ENCODE measurements at regions not wholly inside any gene's neighbourhood (a gene's known extent, or its start where the extent isn't known, plus 50 kb on each side); places are given as distances from the start of the nearest gene placed in this dataset.

- H3K9me3 ChIP-seq (ENCODE audit: low read length), result no peaks in the 10 kb centered on the region
- no peaks in the 10 kb centered on the region for H4K20me1 ChIP-seq (ENCODE audit: insufficient read depth, low read length)
- intact Hi-C loops (cut with micrococcal nuclease; ENCODE audit: unreplicated experiment), result no loop called here
- no peaks in the 10 kb centered on the region for H3K4me1 ChIP-seq (ENCODE audit: insufficient read depth, low read length, poor library complexity, severe bottlenecking)
- H2AFZ ChIP-seq (ENCODE audit: low read length), result no peak overlapping the region
- H3K36me3 ChIP-seq (ENCODE audit: insufficient read depth, low read length), result no peaks in the 10 kb centered on the region
- H3K27ac ChIP-seq (ENCODE audit: low read depth, low read length, poor library complexity, severe bottlenecking), result no peak overlapping the region
- ChIA-PET POLR2A (interaction anchor here (0.5 to 0.6 kb wide), 2 partner anchors 42 to 1489 kb away, joined by 3 read pairs; no protein-coding TSS in a partner anchor), CTCF (ENCODE audit: unreplicated experiment) (no interaction called here)
- H3K9me2 ChIP-seq (ENCODE audit: insufficient read depth, low read length), result no peaks in the 10 kb centered on the region
- BruUV-seq (replicated peaks), result no TSS peak
- no peak for TF ChIP-seq EZH2phosphoT487 (IDR thresholded peaks at IDR 0.05; ENCODE audit: borderline replicate concordance, low read depth, low read length)
- TF ChIP-seq, protein P1, sequence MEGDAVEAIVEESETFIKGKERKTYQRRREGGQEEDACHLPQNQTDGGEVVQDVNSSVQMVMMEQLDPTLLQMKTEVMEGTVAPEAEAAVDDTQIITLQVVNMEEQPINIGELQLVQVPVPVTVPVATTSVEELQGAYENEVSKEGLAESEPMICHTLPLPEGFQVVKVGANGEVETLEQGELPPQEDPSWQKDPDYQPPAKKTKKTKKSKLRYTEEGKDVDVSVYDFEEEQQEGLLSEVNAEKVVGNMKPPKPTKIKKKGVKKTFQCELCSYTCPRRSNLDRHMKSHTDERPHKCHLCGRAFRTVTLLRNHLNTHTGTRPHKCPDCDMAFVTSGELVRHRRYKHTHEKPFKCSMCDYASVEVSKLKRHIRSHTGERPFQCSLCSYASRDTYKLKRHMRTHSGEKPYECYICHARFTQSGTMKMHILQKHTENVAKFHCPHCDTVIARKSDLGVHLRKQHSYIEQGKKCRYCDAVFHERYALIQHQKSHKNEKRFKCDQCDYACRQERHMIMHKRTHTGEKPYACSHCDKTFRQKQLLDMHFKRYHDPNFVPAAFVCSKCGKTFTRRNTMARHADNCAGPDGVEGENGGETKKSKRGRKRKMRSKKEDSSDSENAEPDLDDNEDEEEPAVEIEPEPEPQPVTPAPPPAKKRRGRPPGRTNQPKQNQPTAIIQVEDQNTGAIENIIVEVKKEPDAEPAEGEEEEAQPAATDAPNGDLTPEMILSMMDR (conservative IDR thresholded peaks at IDR 0.05; ENCODE audit: low read length), result no peak
- H3K4me2 ChIP-seq (ENCODE audit: low read length), result no peak overlapping the region
- H3K79me2 ChIP-seq (ENCODE audit: insufficient read depth, low read depth, low read length), result no peaks in the 10 kb centered on the region
- H3K4me3 ChIP-seq (ENCODE audit: low read depth, low read length, poor library complexity, severe bottlenecking), result no peak overlapping the region
- DNase-seq (ENCODE audit: low spot score), result no peak
Measured at GRCh38 chr3:18279226-18279737, 145.9 kb downstream of the SATB1 start.

DNA sequence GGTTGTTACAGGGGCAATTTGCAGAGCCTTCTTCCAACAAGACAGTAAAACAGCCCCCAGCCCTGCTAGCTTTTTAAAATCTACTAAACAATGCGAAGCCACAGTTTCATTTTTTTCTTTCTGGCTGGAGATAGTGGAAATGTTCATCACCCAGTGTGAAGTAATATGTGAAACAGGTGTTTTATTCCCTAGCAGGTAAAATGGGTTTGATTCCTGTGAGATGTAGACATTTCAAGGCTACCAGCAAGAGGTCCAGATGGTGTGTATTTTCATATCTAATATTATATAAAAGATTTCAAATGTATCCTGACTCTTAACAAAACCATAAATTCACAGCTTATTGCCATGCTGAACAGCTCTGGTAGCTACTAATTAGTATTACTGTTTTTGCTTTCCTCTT is 160.3 kb downstream of the SATB1 start:
- ChIA-PET POLR2A (interaction anchor here (0.6 to 2.1 kb wide), 6 partner anchors 14 to 179 kb away, joined by 3 to 10 read pairs (median 4); no protein-coding TSS in a partner anchor), CTCF (ENCODE audit: unreplicated experiment) (no interaction called here)
- H3K79me2 ChIP-seq (ENCODE audit: insufficient read depth, low read depth, low read length), result no peaks in the 10 kb centered on the region
- no peak overlapping the region for H3K27ac ChIP-seq (ENCODE audit: low read depth, low read length, poor library complexity, severe bottlenecking)
- H4K20me1 ChIP-seq (ENCODE audit: insufficient read depth, low read length), result no peaks in the 10 kb centered on the region
- no peak overlapping the region for H3K4me3 ChIP-seq (ENCODE audit: low read depth, low read length, poor library complexity, severe bottlenecking)
- no peak for TF ChIP-seq EZH2phosphoT487 (IDR thresholded peaks at IDR 0.05; ENCODE audit: borderline replicate concordance, low read depth, low read length)
- no TSS peak for BruUV-seq (replicated peaks)
- H3K9me2 ChIP-seq (ENCODE audit: insufficient read depth, low read length), result no peaks in the 10 kb centered on the region
- H3K9me3 ChIP-seq (ENCODE audit: low read length), result no peaks in the 10 kb centered on the region
- no peak overlapping the region for H2AFZ ChIP-seq (ENCODE audit: low read length)
- no peaks in the 10 kb centered on the region for H3K36me3 ChIP-seq (ENCODE audit: insufficient read depth, low read length)
- intact Hi-C loops (cut with micrococcal nuclease; ENCODE audit: unreplicated experiment), result no loop called here
- H3K4me2 ChIP-seq (ENCODE audit: low read length), result no peak overlapping the region
- no peak for DNase-seq (ENCODE audit: low spot score)
- no peaks in the 10 kb centered on the region for H3K4me1 ChIP-seq (ENCODE audit: insufficient read depth, low read length, poor library complexity, severe bottlenecking)

GRCh38 chr3:18264361-18264760 is 160.8 kb downstream of the SATB1 start:
- intact Hi-C loops (cut with micrococcal nuclease; ENCODE audit: unreplicated experiment), result no loop called here
- H2AFZ ChIP-seq (ENCODE audit: low read length), result no peak overlapping the region
- ChIA-PET CTCF (ENCODE audit: unreplicated experiment) (no interaction called here), POLR2A (interaction anchor here (0.6 to 2.1 kb wide), 3 partner anchors 13 to 21 kb away, joined by 3 to 10 read pairs (median 5); no protein-coding TSS in a partner anchor)
- H3K4me1 ChIP-seq (ENCODE audit: insufficient read depth, low read length, poor library complexity, severe bottlenecking), result no peaks in the 10 kb centered on the region
- no peak overlapping the region for H3K4me3 ChIP-seq (ENCODE audit: low read depth, low read length, poor library complexity, severe bottlenecking)
- TF ChIP-seq, protein P1 (conservative IDR thresholded peaks at IDR 0.05; ENCODE audit: low read length), result no peak
- no peak for TF ChIP-seq EZH2phosphoT487 (IDR thresholded peaks at IDR 0.05; ENCODE audit: borderline replicate concordance, low read depth, low read length)
- no peaks in the 10 kb centered on the region for H3K9me2 ChIP-seq (ENCODE audit: insufficient read depth, low read length)
- no peaks in the 10 kb centered on the region for H4K20me1 ChIP-seq (ENCODE audit: insufficient read depth, low read length)
- no peaks in the 10 kb centered on the region for H3K79me2 ChIP-seq (ENCODE audit: insufficient read depth, low read depth, low read length)
- H3K4me2 ChIP-seq (ENCODE audit: low read length), result no peak overlapping the region
- no peak overlapping the region for H3K27ac ChIP-seq (ENCODE audit: low read depth, low read length, poor library complexity, severe bottlenecking)
- no TSS peak for BruUV-seq (replicated peaks)
- no peak for DNase-seq (ENCODE audit: low spot score)
- no peaks in the 10 kb centered on the region for H3K36me3 ChIP-seq (ENCODE audit: insufficient read depth, low read length)
- no peaks in the 10 kb centered on the region for H3K9me3 ChIP-seq (ENCODE audit: low read length)
